ENCODE measurements at regions not wholly inside any gene's neighbourhood (a gene's known extent, or its start where the extent isn't known, plus 50 kb on each side); places are given as distances from the start of the nearest gene placed in this dataset.
"Not testable (repeated sequence)": the region's sequence is repeated elsewhere in the genome, so short reads cannot be mapped to it uniquely, and the experiment has no call there.

- intact Hi-C loops (cut with micrococcal nuclease) = no loop called here
Measured at GRCh38 chr3:74055061-74055460, 430.3 kb upstream of the PDZRN3 start.

GRCh38 chr3:74054566-74054965 is 429.8 kb upstream of the PDZRN3 start:
- intact Hi-C loops (cut with micrococcal nuclease) = no loop called here

- intact Hi-C loops (cut with micrococcal nuclease) = no loop called here
Measured at GRCh38 chr3:74053970-74054516, 429.3 kb upstream of the PDZRN3 start.

- intact Hi-C loops (cut with micrococcal nuclease) = no loop called here
Measured at GRCh38 chr3:74049444-74049843, 424.7 kb upstream of the PDZRN3 start.

- intact Hi-C loops (cut with micrococcal nuclease) = no loop called here
Measured at GRCh38 chr3:74048699-74049098, 424.0 kb upstream of the PDZRN3 start.

- intact Hi-C loops (cut with micrococcal nuclease) = no loop called here
Measured at GRCh38 chr3:74045000-74045399, 420.3 kb upstream of the PDZRN3 start.

GRCh38 chr3:74041068-74041675 is 416.4 kb upstream of the PDZRN3 start:
- intact Hi-C loops (cut with micrococcal nuclease) = no loop called here

- intact Hi-C loops (cut with micrococcal nuclease) = no loop called here
Measured at GRCh38 chr3:74039105-74039504, 414.4 kb upstream of the PDZRN3 start.

GRCh38 chr3:74036568-74036967 is 411.8 kb upstream of the PDZRN3 start:
- intact Hi-C loops (cut with micrococcal nuclease) = no loop called here

GRCh38 chr3:74036102-74036501 is 411.4 kb upstream of the PDZRN3 start:
- intact Hi-C loops (cut with micrococcal nuclease) = no loop called here

- intact Hi-C loops (cut with micrococcal nuclease) = no loop called here
Measured at GRCh38 chr3:74033806-74034205, 409.1 kb upstream of the PDZRN3 start.

- intact Hi-C loops (cut with micrococcal nuclease) = no loop called here
Measured at GRCh38 chr3:74033381-74033780, 408.6 kb upstream of the PDZRN3 start.

GRCh38 chr3:74027121-74027520 is 402.4 kb upstream of the PDZRN3 start:
- intact Hi-C loops (cut with micrococcal nuclease) = no loop called here

GRCh38 chr3:74023395-74023794 is 398.7 kb upstream of the PDZRN3 start:
- intact Hi-C loops (cut with micrococcal nuclease) = no loop called here

- intact Hi-C loops (cut with micrococcal nuclease) = no loop called here
Measured at GRCh38 chr3:74021449-74021848, 396.7 kb upstream of the PDZRN3 start.

GRCh38 chr3:74009961-74010844 is 385.5 kb upstream of the PDZRN3 start:
- intact Hi-C loops (cut with micrococcal nuclease) = no loop called here

- intact Hi-C loops (cut with micrococcal nuclease) = no loop called here
Measured at GRCh38 chr3:74004386-74004785, 379.6 kb upstream of the PDZRN3 start.

- intact Hi-C loops (cut with micrococcal nuclease) = no loop called here
Measured at GRCh38 chr3:74003734-74004133, 379.0 kb upstream of the PDZRN3 start.

GRCh38 chr3:74001436-74001835 is 376.7 kb upstream of the PDZRN3 start:
- intact Hi-C loops (cut with micrococcal nuclease) = no loop called here

- intact Hi-C loops (cut with micrococcal nuclease) = no loop called here
Measured at GRCh38 chr3:74000725-74001124, 376.0 kb upstream of the PDZRN3 start.

GRCh38 chr3:73999501-73999900 is 374.8 kb upstream of the PDZRN3 start:
- intact Hi-C loops (cut with micrococcal nuclease) = no loop called here

- intact Hi-C loops (cut with micrococcal nuclease) = not testable (repeated sequence)
Measured at GRCh38 chr3:73990691-73991090, 365.9 kb upstream of the PDZRN3 start.

GRCh38 chr3:73966733-73967132 is 342.0 kb upstream of the PDZRN3 start:
- intact Hi-C loops (cut with micrococcal nuclease) = no loop called here
